Heart right ventricle (tissue), 16 donors: ENCODE measurements at regions not wholly inside any gene's neighbourhood (a gene's known extent, or its start where the extent isn't known, plus 50 kb on each side); places are given as distances from the start of the nearest gene placed in this dataset.

Experiments used
- ATAC-seq, 8 donors: fragments of 200-7000 bp; cut with Tn5 transposase; one replicate each; pipeline ENCODE4 v1.9.1; 2020; ENCODE audit warnings: mild to moderate bottlenecking in 8 of 8, moderate library complexity in 8 of 8, moderate number of reproducible peaks in 1 of 8
- DNase-seq, 2 donors: peaks; one replicate each; pipeline ENCODE4 v3.0.0-alpha.2; 2020
- H3K27ac ChIP-seq, 10 donors: fragments of 200-600 bp; sonication (generic) in 2 of 10; one replicate each; pipeline versions ENCODE4 v1.5.0 to v1.8.0; 2020 to 2022; ENCODE audit warnings: mild to moderate bottlenecking in 3 of 10
- H3K27me3 ChIP-seq, 7 donors: fragments of 200-600 bp; one replicate each; pipeline ENCODE4 v1.8.0; 2021 to 2022; ENCODE audit warnings: mild to moderate bottlenecking in 2 of 7
- H3K36me3 ChIP-seq, 9 donors: fragments of 200-600 bp; sonication (generic) in 1 of 9; one replicate each; pipeline versions ENCODE4 v1.5.0 to v1.8.0; 2020 to 2022; ENCODE audit warnings: mild to moderate bottlenecking in 2 of 9
- H3K4me1 ChIP-seq, 9 donors: fragments of 200-600 bp; sonication (generic) in 1 of 9; one replicate each; pipeline versions ENCODE4 v1.5.0 to v1.8.0; 2020 to 2022; ENCODE audit warnings: mild to moderate bottlenecking in 4 of 9
- H3K4me3 ChIP-seq, 10 donors: fragments of 200-600 bp; sonication (generic) in 2 of 10; one replicate each; pipeline versions ENCODE4 v1.5.0 to v1.8.0; 2020 to 2022; ENCODE audit warnings: mild to moderate bottlenecking in 7 of 10, moderate library complexity in 2 of 10
- H3K9me3 ChIP-seq, 11 donors: fragments of 200-600 bp in 10 of 11; sonication (generic) in 2 of 11; one replicate each; pipeline versions ENCODE4 v1.5.0 to v1.8.0; 2013 to 2022; ENCODE audit warnings: mild to moderate bottlenecking in 2 of 11, control low read depth in 1 of 11, moderate library complexity in 1 of 11
- WGBS, 2 donors: extraction: QIAGEN DNeasy Blood & Tissue Kit; methylation state at CpG; one replicate each; pipeline ENCODE4 v1.1.7; 2013; ENCODE audit warnings: inconsistent platforms in 1 of 2; 5-methylcytosine and 5-hydroxymethylcytosine counted together
- intact Hi-C, 10 donors: fragments of 100-400 bp; cut with DNase I; formaldehyde crosslinking; loops; one replicate each; pipeline versions ENCODE4 v1.11.1 to v1.14.2; 2022
- TF ChIP-seq, protein P1 (sequence below), 9 donors: fragments of 200-600 bp; sonication (generic) in 2 of 9; IDR thresholded peaks; one replicate each; pipeline versions ENCODE4 v1.5.0 to v1.8.0; 2021 to 2022; ENCODE audit warnings: antibody characterized with exemption in 9 of 9, mild to moderate bottlenecking in 5 of 9, moderate library complexity in 1 of 9
- donor health status: Arrhythmogenic right ventricular cardiomyopathy.
- donor health status: ischemic (EF 13 %, LVEDD 7.1; RV severe dilation, severe dysfunction).
- donor health status: healthy with polysubstance abuse.
- donor health status: DM: no; HTN: yes; CAD: no.
- donor health status: DM: no; HTN: no; CAD: no.
- donor health status: ischemic (EF 25% LVEDD 6.9; RV normal size, moderate dysfunction).
- donor health status: ischemic (EF 25% LVEDD 5.7; RV mildly dilated, moderate dysfunction).
- donor health status: healthy.
- donor health status: DM: yes; HTN: yes; CAD: no.
- donor health status: Ischemic cardiomyopathy.
- donor health status: ischemic (EF 35%, LVEDD 5.7; RV mildly dilated, moderate dysfunction).
- donor health status: nonischemic (EF 11% LVEDD 7.7; RV severe dilation, severe dysfunction).
- donor health status: DM: yes; HTN: yes; CAD: no.
- donor health status: PGD.
- donor health status: ischemic (EF 29% LVEDD 5.4; RV normal size, mild dysfunction).
- donor health status: nonischemic (EF 23%, LVEDD 6.1; RV moderate dilation, normal function).

- ATAC-seq = no peak
- H3K4me3 ChIP-seq = no peak overlapping the region
- H3K27me3 ChIP-seq = no peaks in the 10 kb centered on the region
- TF ChIP-seq, protein P1, sequence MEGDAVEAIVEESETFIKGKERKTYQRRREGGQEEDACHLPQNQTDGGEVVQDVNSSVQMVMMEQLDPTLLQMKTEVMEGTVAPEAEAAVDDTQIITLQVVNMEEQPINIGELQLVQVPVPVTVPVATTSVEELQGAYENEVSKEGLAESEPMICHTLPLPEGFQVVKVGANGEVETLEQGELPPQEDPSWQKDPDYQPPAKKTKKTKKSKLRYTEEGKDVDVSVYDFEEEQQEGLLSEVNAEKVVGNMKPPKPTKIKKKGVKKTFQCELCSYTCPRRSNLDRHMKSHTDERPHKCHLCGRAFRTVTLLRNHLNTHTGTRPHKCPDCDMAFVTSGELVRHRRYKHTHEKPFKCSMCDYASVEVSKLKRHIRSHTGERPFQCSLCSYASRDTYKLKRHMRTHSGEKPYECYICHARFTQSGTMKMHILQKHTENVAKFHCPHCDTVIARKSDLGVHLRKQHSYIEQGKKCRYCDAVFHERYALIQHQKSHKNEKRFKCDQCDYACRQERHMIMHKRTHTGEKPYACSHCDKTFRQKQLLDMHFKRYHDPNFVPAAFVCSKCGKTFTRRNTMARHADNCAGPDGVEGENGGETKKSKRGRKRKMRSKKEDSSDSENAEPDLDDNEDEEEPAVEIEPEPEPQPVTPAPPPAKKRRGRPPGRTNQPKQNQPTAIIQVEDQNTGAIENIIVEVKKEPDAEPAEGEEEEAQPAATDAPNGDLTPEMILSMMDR (IDR thresholded peaks at IDR 0.05) = no peak
- 59 to 64% methylated on average over 5 of the region's 5 CpGs for WGBS, 2 donors
- H3K4me1 ChIP-seq = no peaks in the 10 kb centered on the region
- no peak overlapping the region for H3K27ac ChIP-seq
- DNase-seq = no peak
- peaks cover 0 to 21% (median 0%) of the 10 kb centered on the region in 11 donors for H3K9me3 ChIP-seq
- intact Hi-C loops = no loop called here
- no peaks in the 10 kb centered on the region for H3K36me3 ChIP-seq
These were observed 704.5 kb upstream of the RAB6C start for GRCh38 chr2:129274918-129275317.

- intact Hi-C loops = no loop called here
- no peaks in the 10 kb centered on the region for H3K27me3 ChIP-seq
- H3K27ac ChIP-seq = no peak overlapping the region
- no peaks in the 10 kb centered on the region for H3K4me1 ChIP-seq
- WGBS, 2 donors = 85 to 86% methylated on average over 3 of the region's 3 CpGs
- no peak overlapping the region for H3K4me3 ChIP-seq
- no peaks in the 10 kb centered on the region for H3K36me3 ChIP-seq
- H3K9me3 ChIP-seq = peaks cover 0 to 19% (median 0%) of the 10 kb centered on the region in 11 donors
- DNase-seq (no peak), ATAC-seq (no peak)
- TF ChIP-seq, protein P1 (IDR thresholded peaks at IDR 0.05) = no peak
These were observed 703.8 kb upstream of the RAB6C start for GRCh38 chr2:129275706-129276105.

- no peaks in the 10 kb centered on the region for H3K4me1 ChIP-seq
- DNase-seq = no peak
- intact Hi-C loops = no loop called here
- TF ChIP-seq, protein P1 (IDR thresholded peaks at IDR 0.05) = no peak
- peaks cover 0 to 15% (median 0%) of the 10 kb centered on the region in 11 donors for H3K9me3 ChIP-seq
- 83 to 84% methylated on average over 5 of the region's 5 CpGs for WGBS, 2 donors
- no peak overlapping the region for H3K27ac ChIP-seq
- ATAC-seq = no peak
- no peaks in the 10 kb centered on the region for H3K27me3 ChIP-seq
- no peak overlapping the region for H3K4me3 ChIP-seq
- H3K36me3 ChIP-seq = no peaks in the 10 kb centered on the region
These were observed 702.4 kb upstream of the RAB6C start for GRCh38 chr2:129276978-129277584.

- ATAC-seq (no peak), DNase-seq (no peak)
- WGBS, 2 donors = 71 to 85% methylated on average over 2 of the region's 2 CpGs
- no peaks in the 10 kb centered on the region for H3K4me1 ChIP-seq
- H3K4me3 ChIP-seq = no peak overlapping the region
- intact Hi-C loops = no loop called here
- H3K36me3 ChIP-seq = no peaks in the 10 kb centered on the region
- H3K27ac ChIP-seq = no peak overlapping the region
- H3K27me3 ChIP-seq = peaks cover 0 to under 1% (median 0%) of the 10 kb centered on the region in 7 donors
- peaks cover 0 to 15% (median 0%) of the 10 kb centered on the region in 11 donors for H3K9me3 ChIP-seq
- TF ChIP-seq, protein P1 (IDR thresholded peaks at IDR 0.05) = no peak
These were observed 701.9 kb upstream of the RAB6C start for GRCh38 chr2:129277585-129277981.
